Omental fat pad (tissue), 3 donors: ENCODE measurements at regions not wholly inside any gene's neighbourhood (a gene's known extent, or its start where the extent isn't known, plus 50 kb on each side); places are given as distances from the start of the nearest gene placed in this dataset.

ENCODE experiments used
- ATAC-seq: fragments of 150-250 bp; one replicate; pipeline ENCODE4 v1.9.1; 2016; ENCODE audit warnings: mild to moderate bottlenecking, moderate library complexity; ENCODE audit not compliant: low FRiP score
- DNase-seq: peaks from one replicate; pipeline ENCODE4 v3.0.0-alpha.2; 2019; ENCODE audit warnings: low spot score
- CTCF ChIP-seq, 3 donors: fragments of 450-650 bp; IDR thresholded peaks; one replicate each; pipeline ENCODE4 v1.5.1; 2016 to 2017; ENCODE audit warnings: antibody characterized with exemption in 3 of 3, mild to moderate bottlenecking in 3 of 3, moderate library complexity in 2 of 3

GRCh38 chr5:166211640-166212039 lies 2079.8 kb upstream of the WWC1 start:
- no peak for DNase-seq
- TF ChIP-seq CTCF (IDR thresholded peaks at IDR 0.05), result no peak
- ATAC-seq, result no peak

- no peak for TF ChIP-seq CTCF (IDR thresholded peaks at IDR 0.05)
- ATAC-seq (no peak), DNase-seq (no peak)
These were observed 2055.1 kb upstream of the WWC1 start for GRCh38 chr5:166236327-166236726.

GRCh38 chr5:166240705-166241104 lies 2050.7 kb upstream of the WWC1 start:
- TF ChIP-seq CTCF (IDR thresholded peaks at IDR 0.05), result no peak
- ATAC-seq (no peak), DNase-seq (no peak)

GRCh38 chr5:166245556-166245955 lies 2045.9 kb upstream of the WWC1 start:
- no peak for TF ChIP-seq CTCF (IDR thresholded peaks at IDR 0.05)
- ATAC-seq (no peak), DNase-seq (no peak)

GRCh38 chr5:166251786-166252185 lies 2039.7 kb upstream of the WWC1 start:
- ATAC-seq (no peak), DNase-seq (no peak)
- no peak for TF ChIP-seq CTCF (IDR thresholded peaks at IDR 0.05)

- no peak for TF ChIP-seq CTCF (IDR thresholded peaks at IDR 0.05)
- DNase-seq (no peak), ATAC-seq (no peak)
These were observed 2033.8 kb upstream of the WWC1 start for GRCh38 chr5:166257661-166258060.

- no peak for ATAC-seq
- no peak for DNase-seq
- TF ChIP-seq CTCF (IDR thresholded peaks at IDR 0.05), result no peak
These were observed 2029.0 kb upstream of the WWC1 start for GRCh38 chr5:166262395-166262794.
